SW480 (cell line): ENCODE measurements at regions not wholly inside any gene's neighbourhood (a gene's known extent, or its start where the extent isn't known, plus 50 kb on each side); places are given as distances from the start of the nearest gene placed in this dataset.

Experiments used
- DNase-seq: peaks from one replicate; pipeline ENCODE4 v3.0.0-alpha.2; 2016; ENCODE audit warnings: low spot score

DNA sequence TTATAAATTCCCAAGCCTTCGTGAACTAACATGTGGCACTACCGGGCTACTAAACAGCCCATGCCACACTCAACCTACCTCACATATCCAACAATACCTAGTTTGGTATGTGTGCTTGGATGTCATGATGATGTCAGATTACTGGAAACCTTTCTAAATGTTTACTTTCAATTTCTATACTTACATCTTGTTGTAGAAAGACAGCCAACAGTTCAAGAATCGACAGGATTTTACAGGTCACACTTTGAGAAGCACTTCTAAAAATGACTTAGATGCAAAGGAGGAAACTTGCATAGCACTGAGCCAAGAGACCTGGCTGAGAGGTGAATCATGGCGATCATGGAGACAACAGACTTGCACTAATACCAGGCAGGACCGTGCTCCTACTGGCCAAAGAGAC, 209.9 kb downstream of the COL4A1 start:
- no peak for DNase-seq

DNA sequence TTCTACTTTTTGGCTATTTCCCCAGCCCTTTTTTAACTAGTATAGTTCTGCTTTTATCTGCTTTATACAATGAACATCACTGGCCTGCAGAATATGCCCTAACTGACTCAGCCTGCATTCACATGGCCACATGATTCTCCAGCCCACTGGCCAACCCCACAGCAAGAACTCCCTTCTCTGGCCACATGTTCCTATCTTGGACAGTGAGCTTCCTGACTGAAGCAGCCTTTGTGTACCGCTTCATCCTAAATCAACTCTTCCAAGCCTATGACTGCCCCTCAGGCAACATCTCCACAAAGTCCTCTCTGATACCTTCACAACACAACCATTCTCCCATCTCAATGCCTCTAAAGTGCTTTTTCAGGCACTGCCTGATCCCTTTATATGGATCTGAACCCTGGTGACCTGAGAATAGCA, 214.1 kb downstream of the COL4A1 start:
- no peak for DNase-seq

DNA sequence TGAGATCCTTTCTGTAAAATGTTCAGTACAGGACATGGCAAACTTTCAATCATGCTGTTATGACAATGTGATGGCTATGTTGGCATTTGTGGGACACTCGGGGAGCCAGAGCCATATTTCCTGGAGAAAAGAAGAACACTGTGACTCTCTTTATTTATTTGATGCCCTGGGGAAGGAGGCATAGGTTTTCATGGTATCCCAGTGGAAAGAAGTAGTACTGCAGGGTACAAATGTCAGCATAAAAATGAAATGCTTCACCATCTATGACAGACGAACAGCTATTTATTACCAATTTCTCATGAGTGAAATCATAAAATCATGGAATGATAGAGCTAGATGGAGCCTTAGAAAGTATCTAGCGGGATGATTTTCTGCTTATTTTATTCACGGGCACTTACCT, 217.1 kb downstream of the COL4A1 start:
- no peak for DNase-seq

DNA sequence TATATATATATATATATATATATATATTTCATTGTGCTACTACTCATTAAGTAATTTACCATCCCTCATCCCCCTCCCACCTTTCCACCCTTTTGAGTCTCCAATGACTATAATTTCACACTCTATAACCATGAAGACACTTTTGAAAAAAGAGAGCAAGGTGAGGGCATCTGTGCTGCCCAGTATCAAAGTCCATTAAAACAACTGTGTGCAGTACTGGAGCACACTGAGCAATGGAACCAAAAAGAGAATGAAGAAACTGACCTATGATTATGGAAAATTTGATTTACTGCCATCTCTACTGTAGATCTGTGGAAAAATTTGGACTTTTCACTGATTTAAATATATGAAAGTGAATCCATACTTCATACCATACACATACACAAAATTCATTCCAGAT, 217.9 kb downstream of the COL4A1 start:
- no peak for DNase-seq

DNA sequence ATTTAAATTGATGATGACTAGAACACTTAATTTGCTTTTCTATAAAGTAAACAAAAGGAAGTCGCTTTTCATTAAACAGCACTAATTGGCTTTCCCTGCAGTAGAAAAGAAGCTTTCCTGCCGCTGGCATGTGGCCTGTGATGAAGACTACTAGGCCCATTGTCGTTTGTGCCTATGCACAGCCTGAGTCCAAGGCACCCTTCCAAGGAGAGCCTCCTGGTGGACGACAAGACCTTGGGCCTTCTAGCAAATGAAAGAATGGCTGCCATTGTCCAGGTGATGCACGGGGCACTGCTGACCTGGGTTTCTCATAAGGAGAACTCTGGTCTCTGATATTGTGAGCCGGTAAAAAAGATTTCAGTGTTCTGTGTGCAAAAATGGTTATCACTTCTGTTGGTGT, 233.0 kb downstream of the COL4A1 start:
- no peak for DNase-seq

DNA sequence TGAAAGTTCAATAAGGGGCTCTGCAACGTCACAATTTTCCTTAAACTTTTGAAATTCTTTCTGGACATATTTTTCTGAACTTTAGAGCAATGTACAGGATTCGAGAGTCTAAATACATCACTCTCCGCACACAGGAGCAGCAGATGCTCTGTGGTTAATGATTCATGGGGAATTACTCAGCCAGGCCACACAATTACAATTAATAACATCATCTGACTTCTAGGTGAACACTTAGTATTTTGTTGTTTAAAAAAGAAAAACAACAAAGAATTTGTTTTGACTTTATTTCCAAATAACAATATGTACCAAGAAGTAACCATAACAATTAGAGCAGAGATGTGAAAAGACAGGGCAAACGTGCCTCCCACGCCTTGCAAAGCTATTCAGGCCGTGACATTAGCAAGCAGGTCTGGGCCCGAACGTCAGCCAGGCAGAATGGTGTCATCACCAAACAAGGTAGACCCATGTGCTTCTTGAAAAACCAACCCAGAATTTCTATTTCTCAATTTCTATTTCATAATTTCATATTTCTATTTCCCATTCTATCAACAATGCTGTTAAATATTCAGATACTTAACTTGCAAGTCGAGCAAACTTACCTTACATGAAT, 236.3 kb downstream of the COL4A1 start:
- peak; percentile 67 for DNase-seq

DNA sequence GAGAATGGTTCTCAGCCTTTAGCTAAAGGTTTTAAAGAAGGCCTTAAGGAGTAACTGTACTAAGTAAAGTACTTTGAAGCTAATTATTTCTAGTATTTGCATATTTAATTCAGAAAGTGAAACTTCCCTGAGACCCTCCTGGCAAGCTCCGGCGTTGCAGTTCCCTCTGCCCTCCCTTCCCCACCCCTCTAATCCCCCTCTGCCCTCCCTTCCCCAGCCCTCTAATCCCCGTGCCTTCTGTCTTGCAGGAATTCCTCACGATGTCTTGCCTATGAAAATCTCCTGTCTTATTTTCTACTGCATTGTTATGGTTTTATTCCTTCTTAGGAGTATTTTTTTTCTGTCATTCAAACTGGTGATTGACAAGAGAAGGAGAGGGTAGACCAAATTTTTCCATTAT, 236.9 kb downstream of the COL4A1 start:
- DNase-seq: no peak

DNA sequence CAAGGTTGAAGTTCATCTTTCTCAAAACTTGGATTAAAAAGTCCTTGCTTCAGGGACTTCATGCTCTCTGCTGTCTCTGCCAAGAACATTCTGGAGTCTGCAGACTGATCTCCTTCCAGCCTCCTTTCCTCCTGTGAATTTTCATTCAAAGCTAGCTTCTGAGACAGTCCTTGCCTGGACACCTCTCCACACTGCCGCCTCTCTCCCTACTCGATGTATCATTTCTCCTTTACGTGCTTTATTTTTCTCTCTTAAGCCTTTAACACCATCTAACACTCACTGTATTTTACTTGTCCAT, 238.8 kb downstream of the COL4A1 start:
- DNase-seq: no peak

DNA sequence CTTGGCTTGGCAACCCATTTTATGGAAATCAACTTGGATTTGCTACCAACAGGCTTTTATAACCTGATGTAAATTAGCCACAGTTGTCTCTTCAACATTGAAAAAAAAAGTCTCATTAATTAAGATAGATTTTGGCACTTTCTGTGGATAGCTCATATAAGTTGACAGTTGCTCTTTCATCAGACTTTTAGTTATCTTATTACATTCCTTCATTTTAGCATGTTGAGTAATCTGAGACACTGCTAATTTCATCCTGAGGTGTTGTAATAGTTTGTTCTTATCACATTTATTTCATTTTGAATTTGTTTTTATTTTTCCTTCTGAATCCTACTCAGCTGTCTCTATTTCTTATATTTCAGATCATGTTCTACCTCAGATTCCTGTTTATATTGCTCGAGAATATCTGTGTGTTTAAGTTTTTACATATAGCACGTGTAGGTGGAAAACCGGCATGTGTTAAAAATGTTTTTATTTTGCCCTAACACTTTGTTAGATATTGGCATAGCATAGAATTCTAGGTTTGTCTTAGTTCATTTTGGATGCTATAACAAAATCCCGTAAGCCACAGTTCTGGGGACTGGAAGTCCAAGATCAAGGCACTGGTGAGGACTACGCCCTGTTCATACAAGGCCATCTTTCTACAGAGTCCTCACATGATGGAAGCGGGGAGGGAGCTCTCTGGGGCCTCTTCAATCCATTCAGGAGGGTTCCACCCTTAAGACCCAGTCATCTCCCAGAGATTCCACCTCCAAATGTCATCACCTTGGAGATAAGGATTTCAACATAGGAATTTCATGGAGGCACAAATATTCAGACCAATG, 239.4 kb downstream of the COL4A1 start:
- DNase-seq: no peak

DNA sequence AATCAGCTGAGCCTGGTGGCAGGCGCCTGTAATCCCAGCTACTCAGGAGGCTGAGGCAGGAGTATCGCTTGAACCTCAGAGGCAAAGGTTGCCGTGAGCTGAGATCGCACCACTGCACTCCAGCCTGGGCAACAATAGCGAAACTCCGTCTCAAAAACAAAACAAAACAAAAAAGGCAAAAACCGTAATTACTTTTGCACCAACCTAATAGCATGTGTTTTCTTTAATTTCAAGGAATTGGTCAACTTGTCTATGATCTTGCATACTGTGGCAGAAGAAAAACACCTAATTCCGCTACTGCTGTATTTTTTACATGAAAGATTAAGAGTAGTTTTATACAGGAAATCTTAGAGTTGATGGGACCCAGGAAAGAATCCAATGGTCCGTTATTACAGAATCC, 241.2 kb downstream of the COL4A1 start:
- DNase-seq: no peak

DNA sequence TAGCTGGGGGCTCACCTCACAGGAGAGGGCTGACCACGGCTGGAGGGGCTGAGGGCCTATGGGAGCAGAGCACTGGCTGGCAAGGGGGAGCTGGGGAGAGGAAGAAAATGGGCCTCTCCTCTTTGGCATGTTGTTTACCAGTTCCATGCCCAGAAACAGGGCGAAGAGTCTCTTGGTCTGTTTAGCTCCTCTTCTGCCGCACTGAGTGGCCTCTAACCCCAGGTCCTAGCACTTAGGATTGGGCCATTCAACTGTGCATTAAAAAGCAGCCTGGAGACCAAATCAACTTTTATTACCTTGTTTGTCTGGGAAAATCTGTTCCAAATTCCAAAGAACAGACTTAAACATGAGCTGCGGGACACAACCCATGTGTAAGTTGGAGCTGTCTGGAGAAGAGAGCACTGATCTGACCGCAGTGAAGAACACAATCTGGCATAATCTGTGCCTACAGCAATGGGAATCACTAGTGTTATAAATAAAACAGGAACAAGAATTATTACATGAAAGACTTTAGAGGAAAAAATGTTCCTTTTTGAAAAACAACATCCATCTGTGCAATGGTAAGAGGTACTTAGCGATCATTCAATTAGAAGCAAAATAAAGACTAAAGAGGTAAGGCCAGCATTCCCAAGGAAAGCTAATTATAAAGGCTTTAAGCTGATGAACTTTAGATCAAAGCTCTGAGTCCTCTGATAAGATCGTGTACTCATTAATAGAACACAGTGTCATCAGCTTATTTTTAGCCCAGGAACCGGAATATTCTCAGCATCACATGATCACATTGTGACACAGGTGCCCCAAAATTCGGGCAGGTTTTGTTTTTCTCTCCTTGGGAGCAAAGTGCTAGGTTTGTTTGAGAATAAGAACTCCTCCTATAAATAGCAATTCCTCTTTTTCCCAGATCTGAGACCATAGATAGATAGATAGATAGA, 243.2 kb downstream of the COL4A1 start:
- DNase-seq: no peak

DNA sequence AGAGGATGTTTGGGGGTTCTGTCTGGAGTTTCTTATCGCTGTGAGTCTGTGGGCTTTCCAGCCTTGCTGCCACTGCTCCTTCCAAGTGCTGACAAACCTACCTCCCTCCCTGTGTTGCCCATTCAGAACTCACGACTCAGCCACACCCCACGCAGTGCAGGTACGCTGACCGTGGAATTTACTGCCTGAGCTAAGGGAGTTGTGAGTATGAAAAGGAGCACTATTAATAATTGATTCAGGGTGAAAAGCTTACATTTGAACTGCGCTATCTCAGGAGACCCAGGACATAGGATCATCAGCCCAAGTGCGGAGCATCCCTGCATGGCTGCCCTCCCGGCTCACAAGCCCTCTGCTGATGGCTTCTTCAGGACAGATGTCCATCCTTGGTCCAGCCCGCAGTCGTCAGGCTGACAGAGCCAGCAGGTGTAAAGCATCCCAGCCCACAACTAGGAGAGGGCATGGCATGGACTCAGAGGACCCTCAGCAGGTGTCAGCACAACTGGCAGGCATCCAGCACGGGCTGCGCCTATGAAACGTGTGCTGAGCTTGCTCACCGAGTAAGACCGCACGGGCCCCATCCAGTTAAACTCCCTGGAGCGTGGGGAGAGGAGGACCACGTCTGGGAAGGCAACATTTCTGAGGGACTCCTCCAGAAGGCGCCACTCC, 244.0 kb downstream of the COL4A1 start:
- DNase-seq: no peak

DNA sequence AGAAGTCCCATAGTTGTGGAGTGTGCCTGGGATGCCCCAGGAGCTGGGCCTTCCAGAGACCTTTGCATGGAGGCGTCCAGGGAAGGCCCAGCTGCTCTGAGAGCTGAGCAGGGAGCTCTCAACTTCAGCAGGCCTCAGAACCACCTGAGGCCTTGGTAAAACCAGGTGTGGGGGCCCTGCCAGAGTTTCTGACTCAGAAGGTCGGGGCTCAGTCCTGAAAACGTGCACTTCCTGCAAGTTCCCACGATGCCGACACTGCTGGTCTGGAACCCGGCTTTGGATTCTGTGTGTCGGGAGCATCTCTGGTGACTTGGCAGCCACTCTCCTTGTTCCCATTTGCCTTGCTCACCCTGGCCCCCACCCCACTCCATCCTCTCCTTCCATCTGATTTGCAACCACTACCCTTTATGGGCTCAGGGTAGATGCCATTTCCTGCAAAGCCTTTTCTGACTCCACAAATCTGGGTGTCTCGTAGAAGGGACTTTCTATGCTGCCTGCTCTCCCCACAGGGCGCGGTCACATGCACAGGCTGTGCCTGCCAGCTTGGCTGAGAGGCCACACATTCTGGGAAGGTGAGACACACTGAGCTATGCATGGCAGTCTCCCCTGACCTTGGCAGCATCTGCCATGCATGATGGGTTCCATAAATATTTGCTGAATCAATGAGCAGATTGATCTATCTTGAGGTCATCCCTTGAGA, 244.7 kb downstream of the COL4A1 start:
- DNase-seq: peak; percentile 20

DNA sequence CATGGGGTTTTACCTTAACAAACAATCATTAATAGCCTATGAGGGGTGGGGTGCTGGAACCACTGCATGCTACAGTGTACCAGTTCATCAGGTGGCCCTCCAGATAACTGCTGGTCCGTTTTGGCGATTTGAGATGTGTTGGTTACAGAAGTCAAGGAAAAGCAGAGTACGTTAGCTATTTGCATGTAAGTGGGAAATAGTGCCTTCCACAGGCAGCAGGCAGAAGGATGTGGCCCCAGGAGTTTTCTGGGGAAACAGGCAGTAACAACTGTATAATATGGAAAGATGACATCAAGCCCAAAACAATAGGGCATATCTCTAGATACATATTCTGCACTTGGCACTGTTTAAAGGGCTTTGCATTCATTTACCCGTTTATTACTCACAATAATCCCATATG, 245.7 kb downstream of the COL4A1 start:
- no peak for DNase-seq

DNA sequence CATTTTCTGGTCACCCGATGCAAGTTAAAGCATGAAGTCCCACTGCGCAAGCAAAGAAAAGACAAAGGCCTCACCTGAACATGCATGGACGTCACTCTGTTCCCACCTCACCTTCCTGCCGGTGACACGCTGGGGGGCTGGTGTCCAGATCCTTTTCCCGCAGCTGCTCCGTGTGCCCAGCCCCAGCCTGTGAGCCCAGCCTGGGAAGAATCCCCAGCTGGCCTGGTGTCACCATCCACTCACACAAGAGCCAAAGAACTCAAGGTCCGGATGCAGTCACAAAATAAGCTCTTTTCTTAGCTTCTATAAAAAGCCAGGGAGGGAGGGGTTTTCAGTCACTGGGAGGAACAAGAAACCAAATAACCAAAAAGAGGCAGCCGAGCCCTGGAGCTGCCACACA, 249.9 kb downstream of the COL4A1 start:
- DNase-seq: no peak

DNA sequence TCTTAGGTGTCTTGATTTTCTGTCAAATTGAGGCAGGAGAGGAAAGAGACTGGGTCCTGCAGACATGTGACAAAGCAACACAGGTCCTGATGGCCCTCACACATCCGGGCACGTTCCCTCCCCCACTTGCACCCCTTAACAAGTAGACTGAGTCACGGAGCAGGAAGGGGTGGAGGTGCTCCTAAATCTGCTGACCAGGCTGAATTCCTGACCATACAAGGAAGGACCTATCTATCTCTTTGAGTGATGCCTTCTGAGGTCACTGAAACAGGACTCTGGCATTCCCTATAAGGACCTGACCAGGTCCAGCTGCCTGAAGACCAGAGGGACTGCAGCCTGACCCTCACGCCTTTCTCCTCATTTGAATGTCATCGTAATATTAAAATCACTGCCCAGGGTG, 250.3 kb downstream of the COL4A1 start:
- DNase-seq: no peak

DNA sequence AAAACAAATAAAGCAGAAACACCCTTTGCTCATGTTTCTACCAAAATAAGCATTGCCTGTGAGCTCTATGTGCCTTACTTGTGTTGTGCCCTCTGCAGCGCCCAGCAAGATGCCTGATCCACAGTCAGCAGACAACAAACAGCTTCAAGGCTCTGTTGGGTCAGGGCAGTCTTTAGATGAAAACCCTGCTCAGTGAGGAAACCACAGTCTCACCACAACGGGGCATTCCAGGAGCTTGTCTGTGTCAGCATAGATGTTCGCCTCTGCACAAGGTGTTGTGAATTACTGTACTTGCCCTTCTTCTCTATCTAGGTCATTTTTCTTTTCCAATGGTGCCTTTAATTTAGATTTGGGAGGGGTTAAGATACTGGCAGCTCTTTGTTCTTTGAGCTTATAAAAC, 251.9 kb downstream of the COL4A1 start:
- DNase-seq: peak; percentile 26

DNA sequence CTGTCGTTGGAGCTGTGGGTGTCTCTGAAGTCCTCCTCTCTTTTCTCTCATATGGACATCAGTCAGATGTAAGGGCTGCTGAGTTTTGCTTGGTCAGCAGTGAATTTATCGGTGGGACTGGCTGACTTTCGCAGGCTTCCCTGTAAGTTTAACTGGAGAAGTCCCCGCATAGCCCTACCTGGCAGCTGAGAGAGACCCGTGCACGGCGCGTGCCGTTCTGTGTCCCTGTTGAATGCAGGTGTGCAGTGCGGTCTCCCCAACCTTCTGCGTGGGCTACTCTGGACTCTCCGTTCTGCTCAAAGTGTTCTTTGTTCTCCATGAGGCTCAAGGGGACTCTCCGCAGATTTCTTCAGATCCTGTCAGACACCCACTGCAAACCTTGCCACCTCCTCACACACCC, 252.9 kb downstream of the COL4A1 start:
- DNase-seq: no peak

DNA sequence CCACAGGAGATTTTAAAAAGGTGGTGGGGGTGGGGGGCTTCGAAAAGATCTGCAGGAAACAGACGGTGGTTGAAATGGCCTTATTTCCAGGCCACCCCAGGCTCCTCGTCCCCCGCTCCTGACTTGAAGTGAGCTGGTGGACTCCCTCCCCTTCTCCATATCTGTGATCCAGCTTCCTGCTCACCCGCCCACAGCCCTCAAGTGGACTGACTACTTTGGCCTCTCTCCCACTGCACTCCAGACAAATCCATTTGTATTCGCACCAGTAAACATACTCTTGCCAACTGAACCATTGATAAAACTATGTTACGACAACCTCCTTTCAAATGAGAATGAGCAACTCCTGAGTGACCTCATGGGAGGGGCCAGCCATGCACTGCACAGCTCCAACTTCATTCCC, 259.5 kb downstream of the COL4A1 start:
- DNase-seq: no peak

DNA sequence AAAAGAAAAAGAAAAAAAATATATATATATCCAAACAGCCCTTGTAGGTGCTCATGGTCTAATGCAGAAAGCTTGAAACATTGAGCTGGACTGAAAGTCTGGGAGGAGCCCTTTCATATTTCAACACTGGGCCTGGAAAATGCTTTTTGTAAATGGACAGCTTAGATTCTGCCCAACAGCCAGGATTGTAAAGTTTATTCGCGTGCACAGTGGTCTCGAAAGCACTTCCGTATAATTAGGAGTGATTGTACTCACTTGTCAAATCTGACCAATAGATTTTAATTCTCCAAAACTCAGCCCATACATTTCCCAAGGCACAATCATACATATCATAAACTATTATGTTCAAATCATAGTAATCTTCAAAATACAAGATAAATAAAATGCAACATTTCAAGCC, 260.1 kb downstream of the COL4A1 start:
- DNase-seq: no peak

DNA sequence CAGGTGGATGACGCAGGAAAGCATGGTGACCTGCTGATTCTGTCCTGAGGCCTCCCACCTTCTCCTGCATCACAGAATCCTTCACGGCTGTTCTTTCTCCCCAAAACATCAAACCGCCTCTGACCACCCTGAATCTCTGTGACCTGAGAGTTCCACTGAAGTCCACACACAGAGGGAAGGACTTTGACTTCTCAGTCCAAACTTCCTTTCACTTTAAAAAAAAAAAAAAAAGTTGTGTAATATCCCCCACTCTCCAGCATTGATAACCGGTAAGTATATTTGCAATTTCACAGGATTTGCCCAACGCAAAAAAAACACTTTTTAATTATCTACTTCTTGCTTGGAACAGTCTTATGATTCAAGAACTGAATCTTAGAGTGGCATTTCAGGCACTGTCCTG, 259.5 kb upstream of the IRS2 start:
- no peak for DNase-seq

DNA sequence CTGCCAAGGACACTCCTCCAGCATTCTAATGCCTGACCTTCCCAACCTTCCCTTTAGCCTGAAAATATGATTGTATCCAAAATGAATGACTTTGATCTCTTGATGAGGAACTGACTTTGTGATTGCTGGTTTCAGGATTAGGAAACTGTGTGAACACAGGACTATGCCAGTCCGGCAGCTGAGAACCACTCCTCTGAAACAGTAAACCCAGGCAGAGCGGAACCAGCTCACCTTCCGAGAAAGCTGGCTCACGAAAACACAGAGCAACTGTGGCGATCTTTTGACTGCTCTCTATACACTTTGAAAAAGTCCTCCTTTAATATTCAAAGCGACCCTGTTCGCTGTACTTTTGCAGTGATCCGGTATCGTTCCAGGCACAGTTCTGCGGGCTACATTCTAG, 258.8 kb upstream of the IRS2 start:
- DNase-seq: no peak
